ENCODE measurements at regions not wholly inside any gene's neighbourhood (a gene's known extent, or its start where the extent isn't known, plus 50 kb on each side); places are given as distances from the start of the nearest gene placed in this dataset.

DNA sequence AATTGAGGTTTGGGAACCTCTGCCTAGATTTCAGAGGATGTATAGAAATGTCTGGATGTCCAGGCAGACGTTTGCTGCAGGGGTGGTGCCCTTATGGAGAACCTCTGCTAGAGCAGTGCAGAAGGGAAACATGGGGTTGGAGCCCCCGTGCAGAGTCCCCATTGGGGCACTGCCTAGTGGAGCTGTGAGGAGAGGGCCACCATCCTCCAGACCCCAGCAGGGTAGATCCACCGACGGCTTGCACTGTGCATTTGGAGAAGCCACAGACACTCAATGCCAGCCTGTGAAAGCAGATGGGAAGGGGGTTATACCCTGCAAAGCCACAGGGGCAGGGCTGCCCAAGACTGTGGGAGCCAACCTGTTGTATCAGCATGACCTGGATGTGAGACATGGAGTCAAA, 354.6 kb downstream of the ZNF326 start:
- ChIA-PET RAD21 (ENCODE audit: low non-redundant PET in 1 of 2, low total read pairs in 2 of 2, uncharacterized antibody in 2 of 2, unreplicated experiment in 2 of 2) (no interaction called here), CTCF (no interaction called here), POLR2A (no interaction called here)

More for the DNA sequence above, 354.6 kb downstream of the ZNF326 start:
- Histone ChIP-seq H3K9me2 (ENCODE audit: insufficient read depth) (no peaks in the 10 kb centered on the region), H3K4me2 (ENCODE audit: low read length) (no peak overlapping the region), H2AFZ (ENCODE audit: low read depth, low read length, poor library complexity, severe bottlenecking) (no peak overlapping the region), H4K20me1 (ENCODE audit: insufficient read depth) (no peaks in the 10 kb centered on the region), H3K4me3 (replicated peaks in 1 of 2; ENCODE audit: low read depth in 1 of 2, low read length in 2 of 2) (no peak overlapping the region), H3K4me1 (ENCODE audit: control insufficient read depth in 1 of 2, insufficient read depth in 2 of 2, low read length in 2 of 2) (no peaks in the 10 kb centered on the region), H3K9me3 (ENCODE audit: control insufficient read depth in 1 of 2, insufficient read depth in 1 of 2, low read depth in 1 of 2, low read length in 2 of 2) (no peaks in the 10 kb centered on the region; a peak in 1 of 4 replicates), H3K27me3 (ENCODE audit: insufficient read depth, low read length) (no peaks in the 10 kb centered on the region), H3K27ac (ENCODE audit: low read depth, low read length) (no peak overlapping the region), H3K79me2 (ENCODE audit: insufficient read depth, low read length) (no peaks in the 10 kb centered on the region), H3K36me3 (ENCODE audit: control insufficient read depth in 1 of 2, insufficient read depth in 2 of 2, low read length in 2 of 2) (no peaks in the 10 kb centered on the region), H3K9ac (ENCODE audit: low read length) (no peak overlapping the region)
- intact Hi-C loops (cut with micrococcal nuclease) = no loop called here
- BruUV-seq (replicated peaks) = no TSS peak
- ATAC-seq (no peak), DNase-seq (ENCODE audit: low read depth, low spot score) (no peak)
- TF ChIP-seq EZH2 (IDR thresholded peaks at IDR 0.05) (no peak), POLR2A (IDR thresholded peaks at IDR 0.05; ENCODE audit: borderline replicate concordance, extremely low read depth, insufficient read depth, insufficient read length) (no peak), EGR1 (IDR thresholded peaks at IDR 0.05; ENCODE audit: low read depth) (no peak), ELF1 (IDR thresholded peaks at IDR 0.05; ENCODE audit: borderline replicate concordance, low read depth) (no peak), EZH2phosphoT487 (IDR thresholded peaks at IDR 0.05; ENCODE audit: borderline replicate concordance) (no peak), TCF7L2 (IDR thresholded peaks at IDR 0.05; ENCODE audit: borderline replicate concordance, extremely low read depth, insufficient read depth, insufficient read length) (no peak), ATF3 (IDR thresholded peaks at IDR 0.05) (no peak), ZNF274 (IDR thresholded peaks at IDR 0.05; ENCODE audit: low read depth, low read length) (no peak), SP1 (IDR thresholded peaks at IDR 0.05; ENCODE audit: low read depth) (no peak), YY1 (IDR thresholded peaks at IDR 0.05; ENCODE audit: extremely low read depth, insufficient replicate concordance, low read depth, low read length) (no peak), FOSL1 (IDR thresholded peaks at IDR 0.05; ENCODE audit: low read depth) (no peak), RAD21 (IDR thresholded peaks at IDR 0.05; ENCODE audit: low read depth) (no peak), CBX3 (IDR thresholded peaks at IDR 0.05; ENCODE audit: low read depth) (no peak), POLR2AphosphoS5 (IDR thresholded peaks at IDR 0.05; ENCODE audit: low read depth, low read length) (no peak), SIN3A (IDR thresholded peaks at IDR 0.05; ENCODE audit: low read depth) (no peak), JUND (IDR thresholded peaks at IDR 0.05) (no peak), ZFX (IDR thresholded peaks at IDR 0.05) (no peak), SRF (IDR thresholded peaks at IDR 0.05; ENCODE audit: low read depth) (no peak)
- TF ChIP-seq, protein P1, sequence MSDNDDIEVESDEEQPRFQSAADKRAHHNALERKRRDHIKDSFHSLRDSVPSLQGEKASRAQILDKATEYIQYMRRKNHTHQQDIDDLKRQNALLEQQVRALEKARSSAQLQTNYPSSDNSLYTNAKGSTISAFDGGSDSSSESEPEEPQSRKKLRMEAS (IDR thresholded peaks at IDR 0.05) = no peak
- TF ChIP-seq, protein P2, sequence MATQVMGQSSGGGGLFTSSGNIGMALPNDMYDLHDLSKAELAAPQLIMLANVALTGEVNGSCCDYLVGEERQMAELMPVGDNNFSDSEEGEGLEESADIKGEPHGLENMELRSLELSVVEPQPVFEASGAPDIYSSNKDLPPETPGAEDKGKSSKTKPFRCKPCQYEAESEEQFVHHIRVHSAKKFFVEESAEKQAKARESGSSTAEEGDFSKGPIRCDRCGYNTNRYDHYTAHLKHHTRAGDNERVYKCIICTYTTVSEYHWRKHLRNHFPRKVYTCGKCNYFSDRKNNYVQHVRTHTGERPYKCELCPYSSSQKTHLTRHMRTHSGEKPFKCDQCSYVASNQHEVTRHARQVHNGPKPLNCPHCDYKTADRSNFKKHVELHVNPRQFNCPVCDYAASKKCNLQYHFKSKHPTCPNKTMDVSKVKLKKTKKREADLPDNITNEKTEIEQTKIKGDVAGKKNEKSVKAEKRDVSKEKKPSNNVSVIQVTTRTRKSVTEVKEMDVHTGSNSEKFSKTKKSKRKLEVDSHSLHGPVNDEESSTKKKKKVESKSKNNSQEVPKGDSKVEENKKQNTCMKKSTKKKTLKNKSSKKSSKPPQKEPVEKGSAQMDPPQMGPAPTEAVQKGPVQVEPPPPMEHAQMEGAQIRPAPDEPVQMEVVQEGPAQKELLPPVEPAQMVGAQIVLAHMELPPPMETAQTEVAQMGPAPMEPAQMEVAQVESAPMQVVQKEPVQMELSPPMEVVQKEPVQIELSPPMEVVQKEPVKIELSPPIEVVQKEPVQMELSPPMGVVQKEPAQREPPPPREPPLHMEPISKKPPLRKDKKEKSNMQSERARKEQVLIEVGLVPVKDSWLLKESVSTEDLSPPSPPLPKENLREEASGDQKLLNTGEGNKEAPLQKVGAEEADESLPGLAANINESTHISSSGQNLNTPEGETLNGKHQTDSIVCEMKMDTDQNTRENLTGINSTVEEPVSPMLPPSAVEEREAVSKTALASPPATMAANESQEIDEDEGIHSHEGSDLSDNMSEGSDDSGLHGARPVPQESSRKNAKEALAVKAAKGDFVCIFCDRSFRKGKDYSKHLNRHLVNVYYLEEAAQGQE (IDR thresholded peaks at IDR 0.05; ENCODE audit: low read depth) = no peak
